GM12873 (cell line): ENCODE measurements at regions not wholly inside any gene's neighbourhood (a gene's known extent, or its start where the extent isn't known, plus 50 kb on each side); places are given as distances from the start of the nearest gene placed in this dataset.

Source experiments
- TF ChIP-seq, protein P1 (sequence below): IDR thresholded peaks from 2 replicates; pipeline ENCODE4 v1.5.1; 2012; ENCODE audit warnings: low read depth, mild to moderate bottlenecking, moderate library complexity, low read length, control low read depth; ENCODE audit not compliant: insufficient read depth; ENCODE audit errors: missing control alignments

DNA sequence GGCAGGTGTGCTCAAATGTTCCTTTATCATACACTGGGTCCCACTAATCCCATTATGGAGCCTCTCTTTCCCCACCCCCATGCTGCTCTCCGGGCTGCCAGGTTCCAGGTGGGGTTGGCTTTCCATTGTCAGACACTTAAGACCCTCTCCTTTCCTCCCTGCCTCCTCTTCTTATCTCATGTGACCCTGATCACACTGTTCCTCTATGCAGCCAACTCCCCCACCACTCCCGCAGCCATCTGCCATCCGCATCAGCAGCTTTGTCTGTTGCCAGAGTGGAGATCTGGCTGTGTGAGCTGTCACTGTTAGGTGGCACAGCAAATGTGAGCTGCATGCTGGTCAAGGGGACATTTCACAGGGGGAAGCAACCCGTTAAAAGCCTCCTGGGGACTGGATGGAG lies 391.4 kb downstream of the TNS3 start:
- TF ChIP-seq, protein P1, sequence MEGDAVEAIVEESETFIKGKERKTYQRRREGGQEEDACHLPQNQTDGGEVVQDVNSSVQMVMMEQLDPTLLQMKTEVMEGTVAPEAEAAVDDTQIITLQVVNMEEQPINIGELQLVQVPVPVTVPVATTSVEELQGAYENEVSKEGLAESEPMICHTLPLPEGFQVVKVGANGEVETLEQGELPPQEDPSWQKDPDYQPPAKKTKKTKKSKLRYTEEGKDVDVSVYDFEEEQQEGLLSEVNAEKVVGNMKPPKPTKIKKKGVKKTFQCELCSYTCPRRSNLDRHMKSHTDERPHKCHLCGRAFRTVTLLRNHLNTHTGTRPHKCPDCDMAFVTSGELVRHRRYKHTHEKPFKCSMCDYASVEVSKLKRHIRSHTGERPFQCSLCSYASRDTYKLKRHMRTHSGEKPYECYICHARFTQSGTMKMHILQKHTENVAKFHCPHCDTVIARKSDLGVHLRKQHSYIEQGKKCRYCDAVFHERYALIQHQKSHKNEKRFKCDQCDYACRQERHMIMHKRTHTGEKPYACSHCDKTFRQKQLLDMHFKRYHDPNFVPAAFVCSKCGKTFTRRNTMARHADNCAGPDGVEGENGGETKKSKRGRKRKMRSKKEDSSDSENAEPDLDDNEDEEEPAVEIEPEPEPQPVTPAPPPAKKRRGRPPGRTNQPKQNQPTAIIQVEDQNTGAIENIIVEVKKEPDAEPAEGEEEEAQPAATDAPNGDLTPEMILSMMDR, result no peak

DNA sequence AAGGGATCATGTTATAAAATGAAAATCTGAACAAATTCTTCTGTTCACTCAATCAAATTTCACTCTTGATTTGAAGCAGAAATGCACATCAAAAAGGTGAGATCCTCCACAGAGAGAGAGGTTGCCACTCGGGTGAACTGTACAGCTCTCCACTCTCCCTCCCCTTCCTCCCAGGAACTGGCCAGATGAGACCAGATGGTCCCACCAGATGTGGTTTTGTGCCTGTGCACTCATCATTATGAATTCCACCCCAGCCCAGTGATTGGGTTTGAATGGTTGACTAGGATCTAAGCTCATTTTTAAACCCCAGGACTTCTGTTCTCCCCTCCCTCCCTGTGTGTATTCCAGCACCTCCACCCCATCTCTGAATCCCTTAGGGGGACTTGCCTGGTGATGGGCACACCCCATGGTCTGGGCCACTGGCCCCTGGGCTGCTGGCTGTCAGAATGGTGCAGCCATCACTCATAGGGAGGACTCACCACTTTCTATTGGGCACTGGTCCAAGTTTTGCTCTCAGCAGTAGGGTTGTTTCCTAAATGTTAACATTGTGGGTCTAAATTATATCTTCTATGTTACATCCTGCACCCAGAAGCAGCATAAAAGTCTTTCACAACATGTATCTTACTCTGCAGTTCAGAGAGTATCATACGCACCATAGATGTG lies 393.1 kb downstream of the TNS3 start:
- TF ChIP-seq, protein P1, result no peak

GRCh38 chr7:47188136-47188535 lies 393.8 kb downstream of the TNS3 start:
- TF ChIP-seq, protein P1, result no peak

GRCh38 chr7:47186316-47186715 lies 395.6 kb downstream of the TNS3 start:
- TF ChIP-seq, protein P1, result no peak

- TF ChIP-seq, protein P1, result no peak
Measured at GRCh38 chr7:47185839-47186238, 396.1 kb downstream of the TNS3 start.

GRCh38 chr7:47185170-47185569 lies 396.7 kb downstream of the TNS3 start:
- TF ChIP-seq, protein P1, result no peak

- TF ChIP-seq, protein P1, result no peak
Measured at GRCh38 chr7:47183862-47184590, 397.9 kb downstream of the TNS3 start.
